Endodermal cell (in vitro differentiated cells): ENCODE measurements at regions not wholly inside any gene's neighbourhood (a gene's known extent, or its start where the extent isn't known, plus 50 kb on each side); places are given as distances from the start of the nearest gene placed in this dataset.

Experiments
- DNase-seq: peaks from one replicate; pipeline ENCODE4 v3.0.0-alpha.2; 2017
- H3K27ac ChIP-seq: 2 replicates; pipeline ENCODE4 v1.5.1; 2013; ENCODE audit warnings: mild to moderate bottlenecking, low read depth, low read length, moderate library complexity
- H3K27me3 ChIP-seq: 2 replicates; pipeline ENCODE4 v1.6.1; 2013; ENCODE audit warnings: mild to moderate bottlenecking, low read length, moderate library complexity; ENCODE audit not compliant: insufficient read depth, control insufficient read depth, poor library complexity, severe bottlenecking
- H3K36me3 ChIP-seq: 2 replicates; pipeline ENCODE4 v1.7.0; 2013; ENCODE audit warnings: mild to moderate bottlenecking, low read length, moderate library complexity; ENCODE audit not compliant: control insufficient read depth, insufficient read depth
- H3K4me1 ChIP-seq: one replicate; pipeline ENCODE4 v1.7.0; 2013; ENCODE audit warnings: low read length; ENCODE audit not compliant: control insufficient read depth, insufficient read depth
- H3K4me3 ChIP-seq: 2 replicates; pipeline ENCODE4 v1.5.1; 2013; ENCODE audit warnings: mild to moderate bottlenecking, low read length, moderate library complexity
- H3K9ac ChIP-seq: 2 replicates; pipeline ENCODE4 v1.6.1; 2013; ENCODE audit warnings: mild to moderate bottlenecking, low read length, moderate library complexity; ENCODE audit not compliant: poor library complexity, severe bottlenecking; ENCODE audit errors: extremely low read depth
- H3K9me3 ChIP-seq: 2 replicates; pipeline ENCODE4 v1.6.1; 2013; ENCODE audit warnings: mild to moderate bottlenecking, low read length, moderate library complexity; ENCODE audit not compliant: control insufficient read depth
- H3K27ac Mint-ChIP-seq: 2 replicates; pipeline ENCODE4 v1.8.0; 2020; ENCODE audit warnings: mixed read lengths
- H3K27me3 Mint-ChIP-seq: 2 replicates; pipeline ENCODE4 v1.8.0; 2021; ENCODE audit warnings: mild to moderate bottlenecking, mixed read lengths; ENCODE audit not compliant: insufficient read depth
- H3K36me3 Mint-ChIP-seq: 2 replicates; pipeline ENCODE4 v1.8.0; 2020; ENCODE audit warnings: low read depth, mixed read lengths
- H3K4me1 Mint-ChIP-seq: 2 replicates; pipeline ENCODE4 v1.8.0; 2020; ENCODE audit warnings: mixed read lengths
- H3K4me3 Mint-ChIP-seq: 2 replicates; pipeline ENCODE4 v1.8.0; 2020; ENCODE audit warnings: mild to moderate bottlenecking, moderate library complexity, mixed read lengths
- H3K9me3 Mint-ChIP-seq: 2 replicates; pipeline ENCODE4 v1.8.0; 2020; ENCODE audit warnings: mild to moderate bottlenecking, mixed read lengths
- CTCF ChIP-seq: fragments of 200-600 bp; sonication (generic); conservative IDR thresholded peaks from 2 replicates; pipeline ENCODE4 v1.5.0; 2021; ENCODE audit warnings: antibody characterized with exemption, mild to moderate bottlenecking
- WGBS, 2 experiments: methylation state at CpG; one replicate each; pipeline versions ENCODE4 v1.1.5 to v1.1.7; 2013; ENCODE audit warnings: missing lambda C conversion rate in 2 of 2, mixed read lengths in 1 of 2; ENCODE audit not compliant: insufficient coverage in 1 of 2, insufficient read length in 1 of 2; 5-methylcytosine and 5-hydroxymethylcytosine counted together

GRCh38 chrX:69231903-69232302, 66.7 kb upstream of the PJA1 start:
- Mint-ChIP-seq H3K27ac (no peak overlapping the region), H3K4me1 (no peaks in the 10 kb centered on the region), H3K9me3 (peaks cover 39% of the 10 kb centered on the region), H3K36me3 (no peaks in the 10 kb centered on the region), H3K4me3 (no peak overlapping the region), H3K27me3 (peaks cover 9% of the 10 kb centered on the region)
- Histone ChIP-seq H3K27me3 (no peaks in the 10 kb centered on the region), H3K4me3 (no peak overlapping the region), H3K9me3 (no peaks in the 10 kb centered on the region), H3K36me3 (no peaks in the 10 kb centered on the region), H3K4me1 (no peaks in the 10 kb centered on the region), H3K27ac (no peak overlapping the region), H3K9ac (no peak overlapping the region)
- peak; percentile 24 for DNase-seq
- TF ChIP-seq CTCF, result no peak

- Histone ChIP-seq H3K27me3 (no peaks in the 10 kb centered on the region), H3K36me3 (no peaks in the 10 kb centered on the region), H3K4me1 (no peaks in the 10 kb centered on the region), H3K27ac (no peak overlapping the region), H3K4me3 (no peak overlapping the region), H3K9ac (no peak overlapping the region), H3K9me3 (no peaks in the 10 kb centered on the region)
- Mint-ChIP-seq H3K4me1 (no peaks in the 10 kb centered on the region), H3K27me3 (peaks cover 10% of the 10 kb centered on the region), H3K27ac (no peak overlapping the region), H3K4me3 (no peak overlapping the region), H3K36me3 (no peaks in the 10 kb centered on the region), H3K9me3 (peaks cover 33% of the 10 kb centered on the region)
- DNase-seq, result no peak
- no peak for TF ChIP-seq CTCF
Observed at GRCh38 chrX:69229436-69229835, 64.2 kb upstream of the PJA1 start.

- Histone ChIP-seq H3K4me3 (no peak overlapping the region), H3K27me3 (no peaks in the 10 kb centered on the region), H3K9ac (no peak overlapping the region), H3K9me3 (no peaks in the 10 kb centered on the region), H3K36me3 (no peaks in the 10 kb centered on the region), H3K27ac (no peak overlapping the region), H3K4me1 (no peaks in the 10 kb centered on the region)
- no peaks in the 10 kb centered on the region for H3K4me1 Mint-ChIP-seq
- peak; percentile 32 for DNase-seq
- no peak overlapping the region for H3K4me3 Mint-ChIP-seq
- TF ChIP-seq CTCF, result no peak
- H3K9me3 Mint-ChIP-seq, result peaks cover 35% of the 10 kb centered on the region
- H3K27me3 Mint-ChIP-seq, result peaks cover 11% of the 10 kb centered on the region
- H3K36me3 Mint-ChIP-seq, result no peaks in the 10 kb centered on the region
- 83% methylated on average over 4 of the region's 4 CpGs; no CpG with 5 or more reads in 1 of the 2 experiments for WGBS, 2 experiments
- no peak overlapping the region for H3K27ac Mint-ChIP-seq
Observed at GRCh38 chrX:69228732-69229131, 63.5 kb upstream of the PJA1 start.
